H1 (cell line): ENCODE measurements at regions not wholly inside any gene's neighbourhood (a gene's known extent, or its start where the extent isn't known, plus 50 kb on each side); places are given as distances from the start of the nearest gene placed in this dataset.

Experiments used
- CTCF ChIA-PET: fragments of 300-600 bp; sonication (Branson Sonifier 250); formaldehyde crosslinking; loops from one replicate; lab custom pipeline; 2021; ENCODE audit not compliant: partially characterized antibody; lab: Charles Lee
- POLR2A ChIA-PET: fragments of 300-600 bp; sonication (Branson Sonifier 250); formaldehyde crosslinking; loops from one replicate; lab custom pipeline; 2021; ENCODE audit warnings: inconsistent platforms; ENCODE audit not compliant: partially characterized antibody; lab: Charles Lee
- DNase-seq, 2 experiments: peaks; one replicate each; pipeline versions ENCODE4 v3.0.0 to v3.0.0-alpha.2; 2010 to 2022; ENCODE audit warnings: low spot score in 2 of 2, low read depth in 1 of 2, mixed read lengths in 1 of 2
- FAIRE-seq: peaks from 2 replicates; lab custom pipeline; 2011; peaks lifted over from hg19 to GRCh38; lab: Jason Lieb, UNC
- H2AFZ ChIP-seq: 2 replicates; pipeline ENCODE4 v1.8.1; 2012; ENCODE audit warnings: low read length, inconsistent platforms
- H2AK5ac ChIP-seq: 2 replicates; pipeline ENCODE4 v1.6.1; 2013; ENCODE audit warnings: low read depth, low read length
- H2BK120ac ChIP-seq: replicated peaks from 2 replicates; pipeline ENCODE3; 2013; ENCODE audit warnings: low read depth, low read length, inconsistent platforms
- H2BK12ac ChIP-seq: 2 replicates; pipeline ENCODE4 v1.6.1; 2013; ENCODE audit warnings: low read depth, low read length
- H2BK15ac ChIP-seq: 2 replicates; pipeline ENCODE4 v1.6.1; 2013; ENCODE audit warnings: low read length
- H2BK20ac ChIP-seq: 2 replicates; pipeline ENCODE4 v1.6.1; 2013; ENCODE audit warnings: low read length
- H2BK5ac ChIP-seq: 2 replicates; pipeline ENCODE4 v1.6.1; 2013; ENCODE audit warnings: low read depth, low read length
- H3K14ac ChIP-seq: 2 replicates; pipeline ENCODE4 v1.6.1; 2013; ENCODE audit warnings: inconsistent platforms; ENCODE audit not compliant: insufficient read length
- H3K18ac ChIP-seq: 2 replicates; pipeline ENCODE4 v1.6.1; 2013; ENCODE audit warnings: low read length; ENCODE audit errors: extremely low read depth
- H3K23ac ChIP-seq: 2 replicates; pipeline ENCODE4 v1.6.1; 2013; ENCODE audit warnings: inconsistent platforms; ENCODE audit not compliant: insufficient read length
- H3K23me2 ChIP-seq: 2 replicates; pipeline ENCODE4 v1.6.1; 2013; ENCODE audit warnings: low read depth, low read length
- H3K27ac ChIP-seq: 2 replicates; pipeline ENCODE4 v1.6.1; 2011; ENCODE audit warnings: low read depth, low read length, inconsistent platforms
- H3K27me3 ChIP-seq, 4 experiments: replicated peaks in 1 of 4; 1 replicate in 1 of 4; 2 replicates in 3 of 4; pipeline versions ENCODE4 v1.6.1 to v1.8.1; 2011 to 2013; ENCODE audit warnings: low read length in 3 of 4, mild to moderate bottlenecking in 3 of 4, inconsistent platforms in 2 of 4, mixed read lengths in 2 of 4, moderate library complexity in 1 of 4; ENCODE audit not compliant: control insufficient read depth in 3 of 4, insufficient read depth in 3 of 4; ENCODE audit errors: extremely low read depth in 1 of 4
- H3K36me3 ChIP-seq, 4 experiments: 2 replicates each; pipeline versions ENCODE4 v1.6.1 to v1.8.1; 2011 to 2013; ENCODE audit warnings: mild to moderate bottlenecking in 4 of 4, low read length in 3 of 4, moderate library complexity in 2 of 4, control low read depth in 1 of 4, inconsistent platforms in 1 of 4; ENCODE audit not compliant: insufficient read depth in 4 of 4, control insufficient read depth in 2 of 4
- H3K4ac ChIP-seq: replicated peaks from 2 replicates; pipeline ENCODE3; 2013; ENCODE audit warnings: low read length, low read depth, mixed read lengths, inconsistent platforms; ENCODE audit not compliant: insufficient read length
- H3K4me1 ChIP-seq, 4 experiments: replicated peaks in 1 of 4; 1 replicate in 1 of 4; 2 replicates in 3 of 4; pipeline versions ENCODE4 v1.6.1 to v1.8.1; 2011 to 2013; ENCODE audit warnings: low read length in 3 of 4, inconsistent platforms in 2 of 4, mixed read lengths in 1 of 4; ENCODE audit not compliant: insufficient read depth in 4 of 4, control insufficient read depth in 3 of 4
- H3K4me2 ChIP-seq, 2 experiments: 2 replicates each; pipeline versions ENCODE4 v1.6.1 to v1.8.1; 2011 to 2013; ENCODE audit warnings: low read depth in 2 of 2, low read length in 2 of 2, control low read depth in 1 of 2, inconsistent platforms in 1 of 2, mild to moderate bottlenecking in 1 of 2; ENCODE audit not compliant: insufficient read depth in 1 of 2
- H3K4me3 ChIP-seq, 4 experiments: fragments of 200-600, 300-600 bp in 1 of 4; sonication (generic), shearing (Covaris generic), sonication (Bioruptor Twin) in 1 of 4; 2 replicates each; pipeline versions ENCODE4 v1.5.1 to v1.8.1; 2011 to 2016; ENCODE audit warnings: low read length in 4 of 4, low read depth in 3 of 4, control low read depth in 2 of 4, inconsistent platforms in 2 of 4, mild to moderate bottlenecking in 2 of 4, mixed read lengths in 1 of 4, moderate library complexity in 1 of 4; ENCODE audit not compliant: insufficient read depth in 2 of 4; ENCODE audit errors: extremely low read depth in 1 of 4
- H3K56ac ChIP-seq: replicated peaks from 2 replicates; pipeline ENCODE3; 2013; ENCODE audit warnings: low read depth, mild to moderate bottlenecking, mixed read lengths, low read length, inconsistent platforms; ENCODE audit not compliant: insufficient read length
- H3K79me1 ChIP-seq: 2 replicates; pipeline ENCODE4 v1.6.1; 2013; ENCODE audit warnings: low read depth, low read length, control low read depth
- H3K79me2 ChIP-seq, 2 experiments: 2 replicates each; pipeline versions ENCODE4 v1.6.1 to v1.8.1; 2012 to 2013; ENCODE audit warnings: low read length in 2 of 2, mild to moderate bottlenecking in 2 of 2, inconsistent platforms in 1 of 2; ENCODE audit not compliant: insufficient read depth in 2 of 2, control insufficient read depth in 1 of 2
- H3K9ac ChIP-seq, 4 experiments: replicated peaks in 1 of 4; 1 replicate in 1 of 4; 2 replicates in 3 of 4; pipeline versions ENCODE4 v1.6.1 to v1.8.1; 2011 to 2013; ENCODE audit warnings: low read depth in 3 of 4, low read length in 3 of 4, control low read depth in 2 of 4, mild to moderate bottlenecking in 2 of 4, moderate library complexity in 2 of 4, inconsistent platforms in 1 of 4; ENCODE audit errors: extremely low read depth in 1 of 4
- H3K9me3 ChIP-seq, 2 experiments: 2 replicates each; pipeline versions ENCODE4 v1.6.1 to v1.8.1; 2012 to 2013; ENCODE audit warnings: mild to moderate bottlenecking in 2 of 2, moderate library complexity in 2 of 2, control low read depth in 1 of 2, inconsistent platforms in 1 of 2, low read depth in 1 of 2, low read length in 1 of 2, mixed read lengths in 1 of 2; ENCODE audit not compliant: insufficient read depth in 2 of 2
- H4K20me1 ChIP-seq, 2 experiments: replicated peaks in 1 of 2; 2 replicates each; pipeline versions ENCODE3 to v1.8.1; 2011 to 2013; ENCODE audit warnings: inconsistent platforms in 2 of 2, low read length in 2 of 2, mild to moderate bottlenecking in 1 of 2; ENCODE audit not compliant: insufficient read depth in 2 of 2, control insufficient read depth in 1 of 2
- H4K5ac ChIP-seq: 2 replicates; pipeline ENCODE4 v1.6.1; 2013; ENCODE audit warnings: low read length, low read depth, mixed read lengths, inconsistent platforms; ENCODE audit not compliant: insufficient read length
- H4K8ac ChIP-seq: 2 replicates; pipeline ENCODE4 v1.8.0; 2013; ENCODE audit warnings: mild to moderate bottlenecking, moderate library complexity, low read length, inconsistent platforms; ENCODE audit not compliant: insufficient read depth; ENCODE audit errors: extremely low read depth
- H4K91ac ChIP-seq: replicated peaks from 2 replicates; pipeline ENCODE3; 2013; ENCODE audit warnings: low read length, mixed read lengths, inconsistent platforms; ENCODE audit not compliant: insufficient read length
- BRCA1 ChIP-seq: IDR thresholded peaks from 2 replicates; pipeline ENCODE4 v1.6.1; 2012; ENCODE audit warnings: low read depth, low read length, improper control_type of control experiment
- CREB1 ChIP-seq: IDR thresholded peaks from 2 replicates; pipeline ENCODE4 v1.6.1; 2012; ENCODE audit warnings: inconsistent platforms
- GABPA ChIP-seq: IDR thresholded peaks from 2 replicates; pipeline ENCODE4 v1.6.1; 2011; ENCODE audit warnings: mild to moderate bottlenecking, low read length, moderate library complexity, borderline replicate concordance; ENCODE audit not compliant: insufficient read depth
- GTF2F1 ChIP-seq: IDR thresholded peaks from 2 replicates; pipeline ENCODE4 v1.6.1; 2012; ENCODE audit warnings: low read depth, low read length, improper control_type of control experiment, borderline replicate concordance
- KDM4A ChIP-seq: IDR thresholded peaks from one replicate; pipeline ENCODE4 v1.7.1; 2012; ENCODE audit warnings: low read depth, mild to moderate bottlenecking, moderate library complexity, low read length, inconsistent platforms; ENCODE audit not compliant: severe bottlenecking
- KDM5A ChIP-seq: fragments of 200-600 bp; IDR thresholded peaks from 2 replicates; pipeline ENCODE4 v1.7.1; 2012; ENCODE audit warnings: mild to moderate bottlenecking, low read length, inconsistent platforms, mixed read lengths
- MAFK ChIP-seq: IDR thresholded peaks from 2 replicates; pipeline ENCODE4 v1.6.1; 2012; ENCODE audit warnings: low read depth, mild to moderate bottlenecking, improper control_type of control experiment, low read length
- NRF1 ChIP-seq: IDR thresholded peaks from 2 replicates; pipeline ENCODE4 v1.6.1; 2011; ENCODE audit warnings: mild to moderate bottlenecking, low read depth, low read length, improper control_type of control experiment
- PHF8 ChIP-seq: fragments of 200-600 bp; sonication (generic); conservative IDR thresholded peaks from 2 replicates; pipeline ENCODE4 v1.7.1; 2012; ENCODE audit warnings: low read depth, mild to moderate bottlenecking, inconsistent platforms, low read length, moderate library complexity
- TAF1 ChIP-seq: IDR thresholded peaks from 2 replicates; pipeline ENCODE4 v1.6.1; 2011; ENCODE audit warnings: mild to moderate bottlenecking, low read depth, low read length
- WGBS, 2 experiments: shearing (Covaris generic) in 1 of 2; methylation state at CpG; one replicate each; pipeline versions ENCODE4 v1.1.6 to v1.1.7; 2013 to 2015; ENCODE audit warnings: low lambda C conversion rate in 2 of 2, mixed read lengths in 2 of 2, inconsistent platforms in 1 of 2, low coverage in 1 of 2, missing lambda C conversion rate in 1 of 2; ENCODE audit not compliant: insufficient replicate concordance in 2 of 2, insufficient coverage in 1 of 2, insufficient read length in 1 of 2; ENCODE audit errors: extremely low coverage in 1 of 2, missing lambda C conversion rate in 1 of 2; 5-methylcytosine and 5-hydroxymethylcytosine counted together
- TF ChIP-seq, protein P1 (sequence below): IDR thresholded peaks from 2 replicates; pipeline ENCODE4 v1.6.1; 2012; ENCODE audit warnings: inconsistent platforms

DNA sequence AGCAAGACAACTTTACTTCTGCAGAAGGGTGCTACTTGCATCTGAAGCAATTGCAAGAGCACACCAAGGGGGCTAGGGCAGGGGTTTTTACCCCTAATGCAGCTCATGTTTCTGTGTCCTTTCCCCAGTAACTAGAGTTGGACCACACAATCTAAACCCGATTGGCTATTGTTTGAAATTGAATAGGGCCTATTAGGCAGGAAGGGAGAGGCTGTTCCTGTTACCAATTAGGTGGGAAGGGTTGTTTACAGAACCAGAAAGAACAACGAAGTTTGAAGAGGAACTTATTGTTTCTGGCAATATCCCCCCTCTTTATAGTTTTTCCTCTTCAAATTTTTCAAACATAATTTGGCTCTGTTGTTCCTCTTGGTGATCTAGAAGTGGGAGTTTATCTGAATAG is 85.5 kb downstream of the CHCHD4 start:
- CTCF ChIA-PET = interaction anchor here (1.2 kb wide), 1 partner anchor 10 kb away, joined by 4 read pairs; no protein-coding TSS in a partner anchor
- H4K91ac ChIP-seq = no peak overlapping the region
- H2BK12ac ChIP-seq = no peak overlapping the region
- H2BK120ac ChIP-seq = no peak overlapping the region
- POLR2A ChIA-PET = no interaction called here
- H3K56ac ChIP-seq = no peak overlapping the region
- no peak overlapping the region for H4K5ac ChIP-seq
- no peak overlapping the region for H2BK5ac ChIP-seq
- H3K23ac ChIP-seq = no peak overlapping the region
- TF ChIP-seq MAFK (no peak), KDM4A (no peak), BRCA1 (no peak), GTF2F1 (no peak), CREB1 (no peak), GABPA (no peak), TAF1 (no peak), PHF8 (no peak), KDM5A (no peak), NRF1 (no peak)
- TF ChIP-seq, protein P1, sequence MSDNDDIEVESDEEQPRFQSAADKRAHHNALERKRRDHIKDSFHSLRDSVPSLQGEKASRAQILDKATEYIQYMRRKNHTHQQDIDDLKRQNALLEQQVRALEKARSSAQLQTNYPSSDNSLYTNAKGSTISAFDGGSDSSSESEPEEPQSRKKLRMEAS = no peak
- H3K23me2 ChIP-seq = no peaks in the 10 kb centered on the region
- 67% methylated on average over 2 of the region's 2 CpGs; no CpG with 5 or more reads in 1 of the 2 experiments for WGBS, 2 experiments
- H3K4ac ChIP-seq = no peak overlapping the region
- H3K4me2 ChIP-seq = no peak overlapping the region
- H2BK20ac ChIP-seq = no peak overlapping the region
- H3K36me3 ChIP-seq = no peaks in the 10 kb centered on the region; a peak in 1 of 8 replicates
- peaks cover 11 to 14% of the 10 kb centered on the region in 2 experiments; a peak in 3 of 4 replicates for H3K9me3 ChIP-seq
- FAIRE-seq = no peak
- H3K9ac ChIP-seq = no peak overlapping the region
- H3K18ac ChIP-seq = no peak overlapping the region
- H3K79me2 ChIP-seq = no peaks in the 10 kb centered on the region
- no peak overlapping the region for H4K8ac ChIP-seq
- H2AFZ ChIP-seq = no peak overlapping the region
- H2BK15ac ChIP-seq = no peak overlapping the region
- no peak overlapping the region for H3K27ac ChIP-seq
- H2AK5ac ChIP-seq = no peak overlapping the region
- no peaks in the 10 kb centered on the region for H3K27me3 ChIP-seq
- H3K79me1 ChIP-seq = no peaks in the 10 kb centered on the region
- H3K4me1 ChIP-seq = no peaks in the 10 kb centered on the region
- no peak overlapping the region for H3K14ac ChIP-seq
- H4K20me1 ChIP-seq = no peaks in the 10 kb centered on the region
- DNase-seq = no peak
- H3K4me3 ChIP-seq = no peak overlapping the region
